ENCODE measurements at regions not wholly inside any gene's neighbourhood (a gene's known extent, or its start where the extent isn't known, plus 50 kb on each side); places are given as distances from the start of the nearest gene placed in this dataset.

DNA sequence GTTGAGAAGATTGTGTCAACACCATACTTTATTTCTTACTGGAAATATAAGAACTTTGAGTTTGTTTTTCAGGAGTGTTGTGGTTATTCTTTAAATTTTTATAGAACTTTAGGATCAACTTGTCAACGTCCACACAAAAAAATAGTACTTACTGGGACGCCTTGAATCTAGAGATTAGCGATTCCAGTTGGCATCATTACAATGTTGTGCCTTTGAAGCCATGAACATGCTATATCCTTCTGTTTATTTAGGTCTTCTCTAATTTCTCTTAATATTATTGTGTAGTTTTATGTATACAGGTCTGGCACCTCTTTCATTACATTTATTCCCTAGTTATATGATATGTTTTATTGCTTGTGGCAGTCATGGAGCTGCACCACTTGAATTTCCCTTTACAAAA lies 320.8 kb upstream of the CCDC196 start:
- no peak for DNase-seq

DNA sequence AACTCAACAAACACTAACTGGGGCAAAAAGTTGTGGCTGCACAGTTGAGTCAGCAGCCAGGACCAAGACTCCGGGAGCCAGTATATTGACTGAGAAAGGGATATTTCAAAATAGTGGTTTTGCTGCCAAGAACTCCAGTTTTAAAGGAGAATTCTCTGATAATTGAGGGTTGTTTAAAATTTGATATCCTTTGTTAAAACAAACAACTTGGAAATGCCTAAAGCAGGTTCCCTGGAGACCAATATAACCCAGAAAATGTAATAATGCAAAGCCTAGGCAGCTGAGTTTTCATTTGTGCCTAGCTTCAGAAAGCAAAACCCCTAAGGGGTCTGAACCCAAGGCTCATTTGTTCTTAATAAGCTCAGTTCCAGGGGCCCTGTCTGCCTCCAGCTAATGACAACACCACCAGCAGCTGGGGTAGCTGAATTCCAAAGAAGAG lies 311.7 kb upstream of the CCDC196 start:
- DNase-seq, result no peak

DNA sequence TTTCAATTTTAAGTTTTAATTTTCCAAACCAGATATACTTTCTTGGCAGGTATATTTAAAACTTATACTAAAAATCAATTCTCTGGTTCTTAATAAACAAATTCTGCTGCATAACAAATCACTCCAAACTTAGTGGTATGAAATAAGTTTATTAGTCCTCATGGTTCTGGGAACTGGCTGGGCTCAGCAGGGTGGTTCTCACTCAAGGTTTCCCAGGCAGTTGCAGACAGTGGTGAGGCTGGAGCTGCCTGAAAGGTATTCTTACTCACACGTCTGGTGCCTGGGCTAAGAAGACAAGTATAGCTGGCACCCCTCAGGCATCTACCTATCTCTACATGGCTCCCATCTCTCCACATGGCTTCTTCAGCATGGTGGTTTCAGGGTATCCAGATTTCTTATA lies 308.2 kb upstream of the CCDC196 start:
- no peak for DNase-seq

DNA sequence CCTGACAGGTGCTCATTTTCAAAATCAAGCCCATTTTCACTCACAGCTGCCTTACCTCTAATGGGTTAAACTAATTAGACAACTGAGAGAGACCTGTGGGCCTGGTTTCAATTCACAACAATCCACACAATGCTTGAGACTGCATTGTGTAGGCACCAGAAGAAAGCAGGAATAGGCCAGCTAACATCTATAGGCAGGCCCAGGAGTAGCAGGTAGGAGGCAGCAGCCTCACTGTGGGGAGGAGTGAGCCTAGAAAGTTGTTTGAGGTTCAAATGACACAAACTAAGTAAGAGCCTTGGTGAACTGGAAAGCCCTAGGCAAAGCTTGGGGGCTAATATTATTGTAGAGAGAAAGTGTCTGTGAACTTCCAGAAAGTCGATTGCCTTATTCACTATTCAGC lies 289.5 kb upstream of the CCDC196 start:
- DNase-seq, result no peak

DNA sequence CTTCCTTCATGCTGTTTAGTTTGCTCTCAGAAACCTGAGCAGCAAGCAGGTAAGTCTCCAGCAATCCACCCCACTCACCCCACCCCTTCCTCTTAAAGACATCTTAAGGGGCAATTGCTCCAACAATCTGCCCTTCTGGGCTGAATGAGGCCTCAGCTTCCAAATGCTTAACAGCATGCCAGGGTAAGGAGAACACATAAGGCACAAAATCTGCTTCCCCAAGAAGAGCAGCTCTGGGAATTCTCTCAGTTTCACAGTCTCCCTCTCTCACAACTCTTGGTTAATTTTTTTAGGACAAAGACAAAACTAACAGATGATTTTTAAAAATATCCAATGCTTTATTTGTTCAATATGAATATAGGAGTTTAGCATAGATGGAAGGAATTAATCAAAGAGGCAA lies 288.9 kb upstream of the CCDC196 start:
- DNase-seq, result no peak

DNA sequence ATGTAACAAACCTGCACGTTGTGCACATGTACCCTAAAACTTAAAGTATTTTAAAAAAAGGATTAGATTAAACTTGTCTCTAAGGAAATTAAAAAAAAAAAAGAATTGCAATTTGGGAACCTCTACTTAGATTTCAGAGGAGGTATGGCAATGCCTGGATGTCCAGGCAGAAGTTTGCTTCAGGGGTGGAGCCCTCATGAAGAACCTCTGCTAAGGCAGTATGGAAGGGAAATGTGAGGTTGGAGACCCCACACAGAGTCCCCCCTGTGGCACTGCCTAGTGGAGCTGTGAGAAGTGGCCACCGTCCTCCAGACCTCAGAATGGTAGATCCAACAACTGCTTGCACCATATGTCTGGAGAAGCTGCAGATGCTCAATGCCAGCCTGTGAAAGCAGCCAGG lies 279.6 kb upstream of the CCDC196 start:
- DNase-seq, result no peak

DNA sequence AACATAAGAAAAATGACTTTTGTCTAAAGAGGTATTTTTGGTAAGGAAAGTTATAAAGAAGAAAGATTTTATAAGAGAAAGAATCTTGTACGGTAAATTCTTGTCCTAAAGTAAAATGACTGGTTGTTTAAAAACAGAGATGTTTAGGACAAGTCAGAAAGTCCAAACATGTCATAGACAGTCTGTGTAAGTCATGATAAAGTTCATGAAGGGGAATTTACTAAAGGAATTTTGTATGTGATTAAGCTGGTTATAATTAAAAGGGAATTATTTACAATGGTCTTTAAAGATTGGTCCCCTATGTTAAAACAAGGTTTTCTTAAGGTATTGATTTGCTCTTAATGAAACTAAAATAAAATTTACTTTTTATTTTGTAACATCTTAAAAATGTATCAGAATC lies 269.4 kb upstream of the CCDC196 start:
- DNase-seq, result no peak

DNA sequence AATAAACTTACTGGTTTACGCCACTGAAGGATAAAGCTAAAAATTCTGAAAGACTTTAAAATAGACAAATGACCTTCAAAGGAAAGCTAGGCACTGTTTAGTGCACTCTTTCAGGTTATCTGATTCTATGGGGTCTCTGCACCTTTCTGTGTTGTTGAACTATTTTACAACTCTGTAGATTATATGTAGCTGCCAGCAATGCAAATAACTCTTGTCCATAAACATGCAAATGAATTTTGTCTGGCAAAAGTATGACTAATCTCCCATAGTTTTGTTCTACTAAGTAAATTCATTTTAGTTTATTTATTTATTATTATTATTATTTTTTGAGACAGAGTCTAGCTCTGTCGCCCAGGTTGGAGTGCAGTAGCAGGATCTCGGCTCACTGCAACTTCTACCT lies 266.3 kb upstream of the CCDC196 start:
- no peak for DNase-seq

DNA sequence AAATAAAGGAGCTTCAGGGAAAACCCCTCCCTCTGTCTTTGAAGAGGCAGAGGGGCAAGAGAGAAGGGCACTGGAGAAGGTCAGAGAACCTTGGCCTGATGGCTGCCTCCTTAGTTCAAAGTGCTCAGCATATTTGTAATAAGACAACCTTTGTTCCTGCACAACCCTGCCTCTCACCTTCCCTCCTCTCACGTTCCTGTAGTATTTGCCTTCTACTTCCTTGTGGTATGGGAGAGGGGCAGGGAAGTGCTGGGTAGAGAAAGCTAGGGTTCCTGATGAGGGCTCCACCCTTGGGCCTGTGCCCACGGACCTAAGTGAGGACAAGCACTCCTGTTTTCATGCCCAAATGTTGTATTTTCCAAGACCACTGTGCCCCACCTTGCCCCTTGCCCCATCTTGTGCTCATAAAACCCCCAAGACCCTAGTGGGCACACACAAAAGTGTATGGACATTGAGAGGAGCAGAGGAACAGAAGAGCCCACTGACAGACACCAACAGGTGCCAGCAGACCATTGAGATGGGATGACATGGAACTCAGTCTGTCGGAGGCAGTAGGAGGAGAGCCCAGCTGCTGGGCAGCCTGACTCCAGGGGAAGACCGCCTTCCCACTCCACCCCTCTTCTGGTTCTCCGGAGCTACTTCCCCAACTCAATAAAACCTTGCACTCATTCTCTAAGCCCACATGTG lies 261.5 kb upstream of the CCDC196 start:
- no peak for DNase-seq

DNA sequence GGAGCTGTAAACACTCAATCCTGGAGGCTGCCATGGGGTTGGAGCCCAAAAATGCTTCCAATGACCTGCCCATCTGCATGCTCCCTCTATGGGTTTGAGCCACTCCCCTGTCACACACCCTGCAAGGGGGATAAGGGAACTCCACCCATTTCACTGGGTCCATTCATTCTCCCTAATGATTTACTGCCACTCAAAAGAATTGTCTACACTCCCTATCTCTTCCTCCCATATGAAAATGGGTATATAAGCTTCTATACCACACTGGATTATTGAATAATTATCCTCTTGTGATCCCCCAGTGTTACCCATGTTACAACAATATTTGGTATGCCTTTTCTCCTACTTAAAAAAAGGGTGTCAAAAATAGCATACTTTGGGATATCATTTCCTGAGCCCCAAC lies 260.8 kb upstream of the CCDC196 start:
- no peak for DNase-seq

DNA sequence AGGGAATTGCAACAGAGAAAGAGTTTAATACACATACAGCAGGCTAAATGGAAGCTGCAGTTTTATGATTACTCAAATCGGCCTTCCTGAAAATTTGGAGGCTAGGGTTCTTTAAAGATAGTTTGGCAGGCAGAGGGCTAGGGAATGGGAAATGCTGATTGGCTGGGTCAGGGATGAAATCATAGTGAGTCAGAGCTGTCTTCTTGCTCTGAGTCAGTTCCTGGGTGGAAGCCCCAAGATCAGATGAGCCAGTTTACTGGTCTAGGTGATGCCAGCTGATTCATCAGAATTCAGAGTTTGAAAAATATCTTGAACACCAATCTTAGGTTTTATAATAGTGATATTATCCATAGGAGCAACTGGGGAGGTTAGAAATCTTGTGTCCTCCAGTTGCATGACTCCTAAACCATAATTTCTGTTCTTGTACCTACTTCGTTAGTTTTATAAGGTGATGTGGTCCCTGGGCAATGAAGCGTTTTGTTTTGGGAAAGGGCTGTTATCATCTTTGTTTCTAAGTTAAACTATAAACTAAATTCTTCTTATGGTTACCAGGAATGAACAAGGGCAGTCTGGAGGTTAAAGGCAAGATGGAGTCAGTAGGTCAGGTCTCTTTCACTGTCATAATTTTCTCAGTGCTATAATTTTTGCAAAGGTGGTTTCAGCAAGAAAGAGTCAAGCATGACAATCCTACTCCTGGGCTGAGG lies 257.8 kb upstream of the CCDC196 start:
- DNase-seq, result no peak

DNA sequence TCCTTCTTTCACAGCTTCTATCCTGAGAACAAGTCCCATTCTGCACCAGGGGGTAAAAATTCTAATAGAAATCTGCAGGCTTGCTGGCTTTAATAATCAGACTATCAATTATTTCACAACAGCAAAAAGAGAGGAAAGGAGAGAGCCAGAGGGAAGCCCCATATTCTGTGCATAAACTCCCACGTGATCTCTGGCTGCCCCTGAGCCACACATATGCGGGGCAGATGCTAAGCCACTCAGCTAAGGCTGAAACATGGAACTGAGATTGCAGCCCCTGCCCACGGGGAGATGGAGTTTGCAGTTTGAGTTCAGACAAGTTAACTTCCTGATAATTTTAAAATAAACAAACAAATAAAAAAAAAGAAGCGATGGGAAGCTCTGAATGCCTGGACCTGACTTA lies 254.4 kb upstream of the CCDC196 start:
- no peak for DNase-seq

DNA sequence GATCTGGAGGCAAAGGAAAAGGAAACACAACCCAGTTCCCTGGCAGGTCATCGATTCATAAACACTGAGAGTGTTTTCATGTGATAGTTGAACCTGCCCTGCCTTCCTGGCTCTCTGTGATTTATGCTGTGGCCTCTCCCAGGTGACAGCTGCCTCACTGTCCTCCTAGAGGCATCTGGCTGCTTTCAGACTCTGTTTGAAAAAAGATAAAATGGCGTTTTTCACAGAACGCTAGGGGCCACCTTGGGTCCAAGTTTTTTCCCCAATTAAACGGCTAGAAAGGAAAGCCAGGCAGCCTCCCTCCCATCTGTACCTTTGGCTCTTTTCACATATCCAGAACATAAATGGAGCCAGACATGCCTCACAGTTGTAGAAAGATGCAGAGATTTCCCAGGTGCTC lies 252.6 kb upstream of the CCDC196 start:
- no peak for DNase-seq

DNA sequence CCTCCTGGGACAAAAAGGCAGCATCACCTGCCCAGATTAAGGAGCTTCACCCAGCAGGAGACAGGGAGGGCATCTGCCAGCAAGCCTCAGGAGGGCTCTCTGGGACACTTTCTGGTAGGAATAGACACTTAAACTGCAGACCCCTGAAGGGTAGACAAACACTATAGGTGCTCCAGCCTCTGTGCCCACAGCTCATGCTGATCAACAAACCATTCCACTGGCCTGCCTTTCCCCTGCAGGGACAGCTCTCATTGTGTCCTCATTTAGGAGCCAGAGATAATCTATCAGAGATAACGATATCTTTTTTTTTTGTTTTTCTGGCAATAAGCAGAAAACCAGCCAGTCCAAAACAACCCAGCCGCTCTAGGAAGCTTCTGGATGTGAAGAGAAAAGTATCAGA lies 251.8 kb upstream of the CCDC196 start:
- no peak for DNase-seq

DNA sequence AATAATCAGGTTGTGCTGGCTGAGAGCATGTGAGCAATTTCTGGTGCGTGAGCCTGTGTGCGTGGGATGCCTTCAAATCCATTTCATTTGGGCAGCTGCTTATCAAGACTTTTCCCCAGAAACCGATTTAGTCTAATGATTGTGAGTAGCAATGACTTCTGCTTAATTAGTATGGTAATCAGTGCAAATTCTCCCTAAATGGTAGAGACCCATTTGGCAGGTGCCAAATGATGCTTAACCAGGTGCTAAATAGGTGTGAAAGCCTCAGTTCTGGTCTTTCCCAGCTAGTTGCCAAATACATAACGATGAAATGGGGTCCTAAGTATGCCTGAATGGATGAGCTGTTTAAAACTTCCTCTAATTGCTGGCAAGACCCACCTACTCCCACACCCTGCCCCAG lies 248.4 kb upstream of the CCDC196 start:
- DNase-seq, result no peak

DNA sequence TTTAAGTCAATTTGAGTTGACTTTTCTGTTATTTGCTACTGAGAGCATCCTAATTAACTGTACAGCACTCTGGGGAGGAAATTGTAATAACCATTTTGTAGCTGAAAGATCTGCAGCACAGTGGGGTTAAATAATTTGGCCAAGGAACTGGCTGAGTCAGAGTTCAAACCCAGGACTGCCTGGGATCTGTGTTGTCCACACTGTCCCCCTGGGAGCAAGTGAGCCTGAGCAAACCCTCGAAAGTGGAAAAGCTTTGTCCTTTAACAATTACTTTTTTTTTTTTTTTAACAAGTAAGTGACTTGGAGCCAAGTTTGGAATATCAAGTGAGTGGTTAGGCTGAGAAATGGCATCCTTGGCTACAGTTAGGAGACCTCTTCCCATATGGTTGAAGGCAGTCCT lies 247.2 kb upstream of the CCDC196 start:
- DNase-seq, result no peak

DNA sequence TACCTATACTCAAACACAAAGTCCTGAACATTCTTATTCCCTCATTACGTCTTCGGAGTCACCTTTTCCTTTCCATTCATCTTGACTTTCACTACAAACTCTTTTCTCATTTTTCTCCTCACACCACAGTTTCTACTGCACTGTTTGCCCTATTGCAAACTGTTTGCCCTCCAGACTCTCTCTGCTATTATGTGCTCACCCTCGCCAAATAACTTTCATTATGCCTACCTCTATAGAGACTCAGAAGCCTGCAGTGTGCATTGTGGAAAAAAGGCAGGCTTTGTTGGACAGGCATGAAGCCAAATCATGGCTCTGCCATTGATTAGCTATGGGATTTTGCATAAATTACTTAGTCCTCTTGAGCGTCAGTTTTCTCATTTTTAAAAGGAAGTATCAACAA lies 246.6 kb upstream of the CCDC196 start:
- DNase-seq, result no peak

DNA sequence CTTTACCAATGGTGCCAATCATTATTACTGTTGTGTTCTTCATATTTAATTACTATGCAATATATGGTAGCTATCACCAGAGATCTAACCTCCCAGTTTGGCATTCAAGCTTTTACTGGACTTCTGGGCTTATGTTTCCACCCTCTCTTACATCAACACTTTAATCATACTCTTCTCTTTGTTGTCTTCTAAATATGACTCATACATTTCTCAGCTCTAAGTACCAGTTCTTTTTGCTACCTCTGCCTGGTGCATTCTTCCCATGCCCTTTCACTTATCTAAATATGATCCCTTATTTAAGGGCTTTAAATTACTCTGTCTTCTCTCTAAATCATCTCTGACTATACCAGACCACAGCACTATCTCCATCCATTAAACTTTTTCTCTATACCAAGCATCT lies 246.1 kb upstream of the CCDC196 start:
- no peak for DNase-seq

DNA sequence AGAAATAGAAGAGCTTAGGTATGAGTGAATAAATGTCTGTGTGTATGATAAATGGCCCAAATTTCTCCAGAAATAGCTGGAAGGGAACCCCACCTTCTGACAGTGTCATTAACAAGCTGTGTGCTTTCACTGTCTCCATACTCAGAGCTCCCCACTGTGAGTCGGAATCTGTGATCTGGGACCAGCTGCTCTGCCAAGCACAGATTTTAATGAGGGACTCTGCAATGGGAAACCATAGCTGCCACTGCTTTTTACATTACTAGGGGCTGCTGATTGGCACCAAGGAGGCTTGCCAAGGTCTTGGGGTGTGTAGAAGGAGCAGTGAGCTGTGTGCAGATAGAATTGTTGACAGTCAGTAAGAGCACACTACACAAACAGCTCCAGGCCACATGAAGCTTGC lies 244.2 kb upstream of the CCDC196 start:
- DNase-seq, result peak in 14 of 56 donors; percentile 1 to 51 (median 20)

DNA sequence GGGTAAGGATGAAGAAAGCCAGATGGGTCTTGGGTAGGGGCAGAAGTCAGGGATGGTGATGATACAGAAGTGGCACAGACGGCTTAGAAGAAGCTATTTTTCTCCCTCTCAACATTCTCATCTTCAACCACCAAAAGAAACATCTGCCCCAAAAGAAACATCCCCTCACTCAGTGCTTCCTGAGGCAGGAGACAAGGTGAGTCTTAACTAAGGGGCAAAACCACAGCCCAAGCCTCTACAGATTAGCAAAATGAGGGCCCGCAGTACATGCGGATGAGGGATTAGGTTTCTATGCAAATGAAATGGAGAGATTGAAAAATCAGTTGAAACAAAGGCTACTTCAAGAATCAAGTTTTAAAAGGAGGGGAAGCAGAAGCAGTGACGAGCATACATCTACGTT lies 241.3 kb upstream of the CCDC196 start:
- DNase-seq, result no peak

DNA sequence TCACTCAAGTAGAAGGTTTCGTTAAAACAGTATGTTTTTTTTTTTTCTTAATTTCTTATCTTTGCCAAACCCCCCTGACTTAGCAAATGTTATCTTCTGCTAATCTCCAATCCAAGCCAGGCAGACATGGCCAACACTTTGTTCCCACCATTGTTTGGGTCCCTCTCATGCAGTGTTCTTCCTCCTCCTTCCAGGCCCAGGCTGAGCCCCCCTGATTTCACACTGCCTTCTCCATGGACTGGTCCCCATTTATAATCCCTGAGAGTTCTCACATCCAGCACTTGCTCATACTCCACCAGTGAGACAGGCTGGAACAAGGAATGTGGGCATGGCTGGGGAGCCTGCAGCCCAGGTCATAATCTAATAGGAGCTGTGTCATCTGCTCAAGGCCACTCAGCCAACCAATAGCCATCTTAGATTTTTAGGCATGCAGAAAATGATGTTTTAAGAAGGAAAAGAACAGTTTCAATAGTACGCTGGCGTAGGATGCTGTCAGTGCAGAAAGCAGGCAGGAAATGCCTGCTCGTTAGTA lies 238.4 kb upstream of the CCDC196 start:
- peak in 2 of 56 donors; percentile 1 to 2 for DNase-seq

DNA sequence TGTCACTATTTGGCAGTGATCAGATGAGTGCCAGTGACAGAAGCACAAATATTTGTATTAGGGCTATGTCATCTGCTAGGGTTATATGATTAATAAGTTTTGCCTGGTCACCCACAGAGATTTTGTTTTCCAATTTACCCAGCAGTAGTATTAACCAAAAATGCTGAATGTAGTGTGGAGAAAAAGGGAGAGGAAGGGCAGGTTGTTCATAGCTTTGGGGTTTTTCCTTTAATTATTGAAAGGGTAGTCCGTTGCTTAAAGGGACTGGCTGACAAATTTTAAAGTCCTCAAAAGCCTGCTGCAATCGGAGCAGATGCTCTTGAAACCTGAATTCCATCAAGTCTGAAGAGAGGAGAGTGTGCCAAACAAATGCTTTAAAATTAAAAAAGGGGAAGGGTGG lies 237.9 kb upstream of the CCDC196 start:
- no peak for DNase-seq

DNA sequence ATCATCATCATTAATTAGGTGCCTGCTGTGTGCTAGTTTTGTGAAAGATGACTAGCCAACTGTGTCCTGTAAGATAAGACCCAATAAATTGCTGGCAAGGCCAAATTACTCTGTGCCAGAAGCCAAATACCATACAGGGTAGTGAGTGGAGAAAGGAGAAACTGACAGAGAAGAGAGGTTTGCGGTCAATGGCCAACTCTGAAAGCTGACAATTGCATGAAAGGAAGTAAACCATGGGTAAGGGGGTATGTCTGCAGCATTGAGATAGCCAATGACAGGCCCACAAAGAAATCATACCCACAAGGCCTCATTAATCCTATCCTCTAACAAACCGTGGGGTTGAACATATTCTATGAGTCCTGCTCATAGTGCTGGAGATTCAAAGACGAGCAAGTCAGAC lies 236.6 kb upstream of the CCDC196 start:
- no peak for DNase-seq

All from nucleus accumbens (tissue), 56 donors.